HCT116 (cell line): ENCODE measurements at regions not wholly inside any gene's neighbourhood (a gene's known extent, or its start where the extent isn't known, plus 50 kb on each side); places are given as distances from the start of the nearest gene placed in this dataset.
A peak's percentile ranks its signal among the peaks of the same experiment; 100 is the strongest.

ENCODE experiments used
- ATAC-seq: fragments of 200-7000 bp; cut with Tn5 transposase; 2 replicates; pipeline ENCODE4 v1.9.1; 2020; ENCODE audit warnings: mild to moderate bottlenecking, moderate library complexity
- BruUV-seq: library from RNA; stranded (reverse); fragments of 400-500 nt; replicated peaks from 2 replicates; lab custom pipeline; 2021; lab: Mats Ljungman, UMichigan
- CTCF ChIA-PET: fragments of 300-600 bp; sonication (Branson Sonifier 250); formaldehyde crosslinking; loops from one replicate; lab custom pipeline; 2021; ENCODE audit warnings: antibody characterized with exemption; lab: Charles Lee
- POLR2A ChIA-PET: fragments of 300-600, 350-600 bp; sonication (Branson Sonifier 250); formaldehyde crosslinking; loops from one replicate; lab custom pipeline; 2021; ENCODE audit warnings: antibody characterized with exemption; lab: Charles Lee
- RAD21 ChIA-PET, 2 experiments: fragments of 300-600 bp; sonication (Branson Sonifier 250); formaldehyde crosslinking; loops; one replicate each; lab custom pipeline; 2023; ENCODE audit warnings: low total read pairs in 2 of 2; ENCODE audit not compliant: uncharacterized antibody in 2 of 2, unreplicated experiment in 2 of 2, low non-redundant PET in 1 of 2; lab: Charles Lee
- DNase-seq: peaks from one replicate; pipeline ENCODE4 v3.0.0-alpha.2; 2010; ENCODE audit warnings: low read depth, low spot score
- H2AFZ ChIP-seq: fragments of 200-600 bp; shearing (Covaris generic), sonication (generic); 2 replicates; pipeline ENCODE4 v1.6.1; 2017; ENCODE audit warnings: low read depth, mixed run types, mixed read lengths, antibody characterized with exemption, low read length; ENCODE audit not compliant: poor library complexity, severe bottlenecking
- H3K27ac ChIP-seq: 2 replicates; pipeline ENCODE4 v1.5.1; 2012; ENCODE audit warnings: low read depth, low read length
- H3K27me3 ChIP-seq: fragments of 200-600 bp; sonication (generic); 2 replicates; pipeline ENCODE4 v1.6.1; 2016; ENCODE audit warnings: mixed run types, low read length, mixed read lengths; ENCODE audit not compliant: insufficient read depth
- H3K36me3 ChIP-seq, 2 experiments: fragments of 200-500 bp in 1 of 2; fragments of 200-600 bp in 1 of 2; sonication (Bioruptor generic) in 1 of 2; sonication (generic) in 1 of 2; 2 replicates each; pipeline versions ENCODE4 v1.5.1 to v1.6.1; 2014 to 2016; ENCODE audit warnings: low read length in 2 of 2, inconsistent platforms in 1 of 2, mixed read lengths in 1 of 2, mixed run types in 1 of 2; ENCODE audit not compliant: insufficient read depth in 2 of 2, control insufficient read depth in 1 of 2
- H3K4me1 ChIP-seq, 2 experiments: fragments of 200-600 bp in 1 of 2; sonication (generic) in 1 of 2; 2 replicates each; pipeline versions ENCODE4 v1.5.1 to v1.6.1; 2012 to 2017; ENCODE audit warnings: low read length in 2 of 2, inconsistent platforms in 1 of 2, mild to moderate bottlenecking in 1 of 2, mixed read lengths in 1 of 2, mixed run types in 1 of 2, moderate library complexity in 1 of 2; ENCODE audit not compliant: insufficient read depth in 2 of 2, control insufficient read depth in 1 of 2
- H3K4me2 ChIP-seq: fragments of 200-600 bp; sonication (generic); 2 replicates; pipeline ENCODE4 v1.6.1; 2017; ENCODE audit warnings: mixed run types, low read length, mixed read lengths
- H3K4me3 ChIP-seq, 2 experiments: fragments of 200-600 bp in 1 of 2; sonication (generic) in 1 of 2; replicated peaks in 1 of 2; 2 replicates each; pipeline ENCODE4 v1.5.1; 2011 to 2016; ENCODE audit warnings: low read length in 2 of 2, control low read depth in 1 of 2, low read depth in 1 of 2, mild to moderate bottlenecking in 1 of 2, mixed read lengths in 1 of 2, mixed run types in 1 of 2
- H3K79me2 ChIP-seq: fragments of 200-600 bp; sonication (generic); 2 replicates; pipeline ENCODE4 v1.6.1; 2017; ENCODE audit warnings: mild to moderate bottlenecking, mixed run types, low read length, moderate library complexity, mixed read lengths; ENCODE audit not compliant: insufficient read depth
- H3K9ac ChIP-seq: fragments of 200-600 bp; sonication (generic); 2 replicates; pipeline ENCODE4 v1.6.1; 2016; ENCODE audit warnings: low read length, mixed read lengths
- H3K9me2 ChIP-seq: fragments of 200-600 bp; sonication (generic), shearing (Covaris generic); 2 replicates; pipeline ENCODE4 v1.6.1; 2017; ENCODE audit warnings: mixed run types, mild to moderate bottlenecking, moderate library complexity; ENCODE audit not compliant: insufficient read depth
- H3K9me3 ChIP-seq, 2 experiments: fragments of 200-500 bp in 1 of 2; fragments of 200-600 bp in 1 of 2; sonication (Bioruptor generic) in 1 of 2; sonication (generic) in 1 of 2; 2 replicates each; pipeline ENCODE4 v1.6.1; 2014 to 2017; ENCODE audit warnings: low read length in 2 of 2, mixed read lengths in 2 of 2, inconsistent platforms in 1 of 2, low read depth in 1 of 2, mild to moderate bottlenecking in 1 of 2, mixed run types in 1 of 2, moderate library complexity in 1 of 2; ENCODE audit not compliant: control insufficient read depth in 1 of 2, insufficient read depth in 1 of 2
- H4K20me1 ChIP-seq: fragments of 200-600 bp; sonication (generic), shearing (Covaris generic); 2 replicates; pipeline ENCODE4 v1.6.1; 2017; ENCODE audit warnings: mixed run types, mild to moderate bottlenecking, moderate library complexity; ENCODE audit not compliant: insufficient read depth
- CTCF ChIP-seq, 3 experiments: fragments of 200-600 bp in 1 of 3; sonication (generic) in 1 of 3; IDR thresholded peaks in 2 of 3; conservative IDR thresholded peaks in 1 of 3; 2 replicates each; pipeline ENCODE4 v1.5.1; 2012 to 2017; ENCODE audit warnings: low read depth in 2 of 3, low read length in 2 of 3, antibody characterized with exemption in 1 of 3, borderline replicate concordance in 1 of 3, control low read depth in 1 of 3, mild to moderate bottlenecking in 1 of 3, mixed read lengths in 1 of 3, mixed run types in 1 of 3, moderate library complexity in 1 of 3; ENCODE audit not compliant: insufficient read depth in 1 of 3
- RAD21 ChIP-seq: IDR thresholded peaks from 2 replicates; pipeline ENCODE4 v1.6.1; 2012; ENCODE audit warnings: low read depth, mild to moderate bottlenecking
- SRF ChIP-seq: IDR thresholded peaks from 2 replicates; pipeline ENCODE4 v1.6.1; 2012; ENCODE audit warnings: low read depth
- ZBTB33 ChIP-seq: IDR thresholded peaks from 2 replicates; pipeline ENCODE4 v1.6.1; 2011; ENCODE audit warnings: mild to moderate bottlenecking, low read length, moderate library complexity; ENCODE audit not compliant: insufficient replicate concordance; ENCODE audit errors: extremely low read depth
- intact Hi-C: fragments of 100-400 bp; cut with micrococcal nuclease; formaldehyde crosslinking; loops from 2 replicates; pipeline ENCODE4 v1.10.0; 2022

- Histone ChIP-seq H3K4me1 (no peaks in the 10 kb centered on the region), H3K27me3 (no peaks in the 10 kb centered on the region), H3K79me2 (no peaks in the 10 kb centered on the region), H4K20me1 (no peaks in the 10 kb centered on the region), H3K27ac (no peak overlapping the region), H3K9me2 (no peaks in the 10 kb centered on the region), H3K4me2 (no peak overlapping the region), H3K4me3 (no peak overlapping the region), H2AFZ (no peak overlapping the region), H3K36me3 (no peaks in the 10 kb centered on the region), H3K9me3 (no peaks in the 10 kb centered on the region), H3K9ac (no peak overlapping the region)
- TF ChIP-seq CTCF (IDR thresholded peaks at IDR 0.05 in 2 of 3, conservative IDR thresholded peaks at IDR 0.05 in 1 of 3; ENCODE audit: borderline replicate concordance in 1 of 3, insufficient read depth in 1 of 3, low read depth in 2 of 3, low read length in 2 of 3) (peak in 2 of 3 experiments; percentile 27 to 44; a peak in 3 of 6 replicates), SRF (no peak), ZBTB33 (no peak), RAD21 (peak; percentile 40)
- ChIA-PET CTCF (interaction anchor here (0.7 to 0.8 kb wide), 2 partner anchors 9 kb away, joined by 3 to 5 read pairs; no protein-coding TSS in a partner anchor), RAD21 (no interaction called here), POLR2A (no interaction called here)
- peak; percentile 3 for DNase-seq
- intact Hi-C loops: loop anchor here (2.0 to 10.0 kb wide), 2 partner anchors 581 to 829 kb away; no protein-coding TSS in a partner anchor
- BruUV-seq: no TSS peak
- peak; percentile 69 for ATAC-seq
Measured at GRCh38 chr12:30134229-30134628, 350.5 kb upstream of the TMTC1 start.
